Fibroblast of lung (primary cell): ENCODE measurements at regions not wholly inside any gene's neighbourhood (a gene's known extent, or its start where the extent isn't known, plus 50 kb on each side); places are given as distances from the start of the nearest gene placed in this dataset.

Experiments
- DNase-seq, 2 donors: peaks; one replicate each; pipeline versions ENCODE4 v3.0.0 to v3.0.0-alpha.2; 2010; ENCODE audit warnings: low read depth in 2 of 2
- H2AFZ ChIP-seq: 2 replicates; pipeline ENCODE4 v1.5.1; 2012; ENCODE audit warnings: low read length, control low read depth, inconsistent platforms
- H3K27ac ChIP-seq: 2 replicates; pipeline ENCODE4 v1.5.1; 2011; ENCODE audit warnings: low read length, control low read depth; ENCODE audit not compliant: insufficient read depth
- H3K27me3 ChIP-seq: 2 replicates; pipeline ENCODE4 v1.5.1; 2011; ENCODE audit warnings: mild to moderate bottlenecking, low read length; ENCODE audit not compliant: control insufficient read depth, insufficient read depth
- H3K36me3 ChIP-seq: 2 replicates; pipeline ENCODE4 v1.5.1; 2011; ENCODE audit warnings: low read length; ENCODE audit not compliant: control insufficient read depth, insufficient read depth
- H3K4me1 ChIP-seq: 2 replicates; pipeline ENCODE4 v1.5.1; 2011; ENCODE audit warnings: low read length; ENCODE audit not compliant: control insufficient read depth, insufficient read depth; ENCODE audit errors: extremely low read depth
- H3K4me2 ChIP-seq: 2 replicates; pipeline ENCODE4 v1.5.1; 2011; ENCODE audit warnings: low read length, control low read depth; ENCODE audit not compliant: insufficient read depth; ENCODE audit errors: extremely low read depth
- H3K4me3 ChIP-seq, 4 experiments: fragments of 200-600 bp in 1 of 4; sonication (generic) in 1 of 4; replicated peaks in 1 of 4; 2 replicates each; pipeline ENCODE4 v1.5.1; 2011 to 2016; ENCODE audit warnings: low read length in 4 of 4, low read depth in 3 of 4, mild to moderate bottlenecking in 3 of 4, control low read depth in 2 of 4, inconsistent platforms in 1 of 4, mixed read lengths in 1 of 4; ENCODE audit not compliant: insufficient read depth in 1 of 4; ENCODE audit errors: control extremely low read depth in 1 of 4
- H3K79me2 ChIP-seq: 2 replicates; pipeline ENCODE4 v1.5.1; 2012; ENCODE audit warnings: mild to moderate bottlenecking, low read length, inconsistent platforms; ENCODE audit not compliant: control insufficient read depth, insufficient read depth
- H3K9ac ChIP-seq: 2 replicates; pipeline ENCODE4 v1.5.1; 2011; ENCODE audit warnings: mild to moderate bottlenecking, low read length, control low read depth; ENCODE audit not compliant: insufficient read depth
- H3K9me3 ChIP-seq: 2 replicates; pipeline ENCODE4 v1.5.1; 2012; ENCODE audit warnings: low read depth, low read length; ENCODE audit not compliant: control insufficient read depth, insufficient read depth
- H4K20me1 ChIP-seq: 2 replicates; pipeline ENCODE4 v1.5.1; 2011; ENCODE audit warnings: low read length; ENCODE audit not compliant: control insufficient read depth, insufficient read depth; ENCODE audit errors: extremely low read depth
- CTCF ChIP-seq, 2 donors: IDR thresholded peaks in 1 of 2; conservative IDR thresholded peaks in 1 of 2; 1 replicate in 1 of 2; 2 replicates in 1 of 2; pipeline ENCODE4 v1.5.1; 2011 to 2012; ENCODE audit warnings: low read length in 2 of 2, control low read depth in 1 of 2, inconsistent platforms in 1 of 2, low read depth in 1 of 2, mild to moderate bottlenecking in 1 of 2
- EZH2 ChIP-seq: IDR thresholded peaks from 2 replicates; pipeline ENCODE4 v1.5.1; 2012; ENCODE audit warnings: low read length, control low read depth, mild to moderate bottlenecking; ENCODE audit errors: missing control alignments

- Histone ChIP-seq H3K27me3 (no peaks in the 10 kb centered on the region), H3K4me3 (no peak overlapping the region), H2AFZ (no peak overlapping the region), H3K36me3 (no peaks in the 10 kb centered on the region), H3K9me3 (no peaks in the 10 kb centered on the region), H3K4me1 (no peaks in the 10 kb centered on the region), H3K9ac (no peak overlapping the region), H3K4me2 (no peak overlapping the region), H3K79me2 (no peaks in the 10 kb centered on the region), H4K20me1 (no peaks in the 10 kb centered on the region), H3K27ac (no peak overlapping the region)
- no peak for DNase-seq
- TF ChIP-seq EZH2 (no peak), CTCF (conservative IDR thresholded peaks at IDR 0.05 in 1 of 2, IDR thresholded peaks at IDR 0.05 in 1 of 2; ENCODE audit: low read depth in 1 of 2, low read length in 2 of 2) (no peak)
Observed at GRCh38 chr16:54783226-54783625, 147.4 kb upstream of the IRX5 start.

GRCh38 chr16:54780266-54780665 lies 150.4 kb upstream of the IRX5 start:
- Histone ChIP-seq H4K20me1 (no peaks in the 10 kb centered on the region), H3K4me1 (no peaks in the 10 kb centered on the region), H3K79me2 (no peaks in the 10 kb centered on the region), H3K36me3 (no peaks in the 10 kb centered on the region), H3K27me3 (no peaks in the 10 kb centered on the region), H3K27ac (no peak overlapping the region), H3K9me3 (no peaks in the 10 kb centered on the region), H3K4me3 (no peak overlapping the region), H3K4me2 (no peak overlapping the region), H3K9ac (no peak overlapping the region), H2AFZ (no peak overlapping the region)
- TF ChIP-seq CTCF (conservative IDR thresholded peaks at IDR 0.05 in 1 of 2, IDR thresholded peaks at IDR 0.05 in 1 of 2; ENCODE audit: low read depth in 1 of 2, low read length in 2 of 2), result no peak
- no peak for TF ChIP-seq EZH2
- DNase-seq, result no peak

- H3K4me2 ChIP-seq, result no peak overlapping the region
- no peak overlapping the region for H2AFZ ChIP-seq
- no peak overlapping the region for H3K27ac ChIP-seq
- no peaks in the 10 kb centered on the region for H3K36me3 ChIP-seq
- no peak overlapping the region for H3K9ac ChIP-seq
- no peaks in the 10 kb centered on the region for H3K9me3 ChIP-seq
- H3K27me3 ChIP-seq, result no peaks in the 10 kb centered on the region
- H3K79me2 ChIP-seq, result no peaks in the 10 kb centered on the region
- DNase-seq, result no peak
- H3K4me1 ChIP-seq, result no peaks in the 10 kb centered on the region
- no peaks in the 10 kb centered on the region for H4K20me1 ChIP-seq
- no peak for TF ChIP-seq EZH2
- no peak for TF ChIP-seq CTCF (conservative IDR thresholded peaks at IDR 0.05 in 1 of 2, IDR thresholded peaks at IDR 0.05 in 1 of 2; ENCODE audit: low read depth in 1 of 2, low read length in 2 of 2)
- no peak overlapping the region for H3K4me3 ChIP-seq
Observed at GRCh38 chr16:54779549-54779948, 151.1 kb upstream of the IRX5 start.
